HG03565 (cell line): ENCODE measurements at regions not wholly inside any gene's neighbourhood (a gene's known extent, or its start where the extent isn't known, plus 50 kb on each side); places are given as distances from the start of the nearest gene placed in this dataset.
"Not testable (repeated sequence)": the region's sequence is repeated elsewhere in the genome, so short reads cannot be mapped to it uniquely, and the experiment has no call there.

Source experiments
- ATAC-seq: cut with Tn5 transposase; IDR thresholded peaks from one replicate; pipeline ENCODE4 v1.9.1; 2021; ENCODE audit warnings: mild to moderate bottlenecking, moderate library complexity; ENCODE audit not compliant: unreplicated experiment

DNA sequence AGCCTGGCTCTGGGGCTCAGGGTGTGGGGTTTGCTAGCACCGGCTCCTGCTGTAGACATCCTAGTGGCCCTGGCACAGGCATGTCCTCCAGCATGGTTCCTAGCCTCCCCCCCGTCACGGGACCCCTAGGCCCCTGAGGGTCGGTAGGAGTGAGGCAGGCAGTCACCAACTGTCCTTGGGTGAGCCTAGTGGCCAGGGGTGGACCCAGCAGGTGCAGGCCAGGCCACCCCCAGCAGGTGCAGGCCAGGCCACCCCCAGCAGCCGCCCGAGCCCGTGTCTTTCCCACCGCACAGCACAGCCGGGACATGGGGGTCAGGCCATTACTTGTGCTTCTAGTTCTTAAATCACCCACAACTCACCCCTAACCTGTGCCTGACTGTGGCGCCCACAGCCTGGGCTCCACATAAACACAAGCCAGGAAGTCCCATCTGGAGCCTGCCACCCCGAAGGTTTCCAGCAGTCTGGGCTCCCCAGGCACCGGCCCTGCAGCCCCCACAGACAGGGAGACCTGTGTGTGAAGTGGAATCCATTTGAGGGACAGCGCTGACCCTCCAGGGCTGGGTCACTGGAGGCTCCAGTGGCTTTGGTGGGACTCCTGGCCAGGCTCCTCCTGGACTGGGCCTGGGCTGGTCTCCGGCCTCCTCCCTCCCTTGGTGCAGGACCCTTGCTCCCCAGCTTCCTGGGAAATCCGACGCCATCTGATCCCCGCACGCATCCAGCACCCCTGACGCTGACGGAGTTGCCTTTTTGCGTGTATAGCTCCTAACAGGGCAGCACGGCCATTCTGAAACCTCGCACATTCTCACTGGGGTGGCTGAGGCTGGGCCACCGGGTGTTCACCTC is 114.1 kb upstream of the LPCAT1 start:
- no peak for ATAC-seq

DNA sequence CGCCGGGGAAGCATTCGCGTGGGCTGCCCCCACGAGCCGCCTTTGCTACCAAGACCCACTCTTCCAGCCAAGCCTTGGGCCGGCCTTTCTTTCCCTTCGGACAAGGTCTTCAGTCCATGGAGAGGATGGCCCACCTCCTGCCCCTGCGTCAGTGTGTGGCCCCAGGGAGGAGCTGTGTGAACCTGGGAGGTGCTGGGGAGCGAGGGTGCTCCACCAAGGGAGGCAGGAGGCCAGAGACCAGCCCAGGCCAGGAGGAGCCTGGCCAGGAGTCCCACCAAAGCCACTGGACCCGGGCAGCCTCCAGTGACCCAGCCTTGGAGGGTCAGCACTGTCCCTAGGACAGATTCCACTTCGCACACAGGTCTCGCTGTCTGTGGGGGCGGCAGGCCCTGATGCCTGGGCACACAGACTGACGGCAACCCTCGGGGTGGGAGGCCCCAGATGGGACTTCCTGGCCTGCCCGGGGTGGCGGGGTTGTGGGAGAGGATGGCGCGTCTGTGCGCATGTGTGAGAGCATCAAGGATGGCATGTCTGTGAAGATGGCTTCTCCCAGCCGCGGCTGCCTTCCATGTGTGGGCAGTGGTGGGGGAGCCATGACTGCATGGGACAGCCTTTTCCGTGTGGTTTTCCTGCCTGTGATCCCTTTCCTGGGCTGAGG is 113.3 kb upstream of the LPCAT1 start:
- ATAC-seq, result no peak

- not testable (repeated sequence) for ATAC-seq
These were observed 112.5 kb upstream of the LPCAT1 start for GRCh38 chr5:1636208-1636770.

- ATAC-seq, result not testable (repeated sequence)
These were observed 111.7 kb upstream of the LPCAT1 start for GRCh38 chr5:1635477-1635876.

- no peak for ATAC-seq
These were observed 110.5 kb upstream of the LPCAT1 start for GRCh38 chr5:1634337-1634661.

GRCh38 chr5:1633605-1634336 is 110.0 kb upstream of the LPCAT1 start:
- peak; percentile 87 for ATAC-seq

DNA sequence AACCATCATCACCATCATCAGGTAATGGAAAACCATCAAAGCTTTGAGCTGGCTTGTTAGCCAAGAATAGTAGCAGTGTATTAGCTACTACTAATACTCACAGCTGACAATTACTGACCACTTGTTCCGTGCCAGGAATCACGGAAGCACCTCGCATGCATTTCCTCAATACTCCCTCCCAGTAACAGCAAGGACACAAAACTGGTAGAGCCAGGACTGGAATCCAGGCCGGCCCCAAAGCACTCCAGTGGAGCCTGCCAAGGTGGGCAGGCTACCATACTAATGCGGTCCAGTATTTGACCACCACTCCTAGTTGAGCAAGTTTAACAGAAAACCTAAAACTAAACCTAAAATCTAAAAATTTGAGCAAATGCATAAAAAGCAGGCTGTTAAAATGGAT is 107.2 kb upstream of the LPCAT1 start:
- ATAC-seq, result not testable (repeated sequence)

DNA sequence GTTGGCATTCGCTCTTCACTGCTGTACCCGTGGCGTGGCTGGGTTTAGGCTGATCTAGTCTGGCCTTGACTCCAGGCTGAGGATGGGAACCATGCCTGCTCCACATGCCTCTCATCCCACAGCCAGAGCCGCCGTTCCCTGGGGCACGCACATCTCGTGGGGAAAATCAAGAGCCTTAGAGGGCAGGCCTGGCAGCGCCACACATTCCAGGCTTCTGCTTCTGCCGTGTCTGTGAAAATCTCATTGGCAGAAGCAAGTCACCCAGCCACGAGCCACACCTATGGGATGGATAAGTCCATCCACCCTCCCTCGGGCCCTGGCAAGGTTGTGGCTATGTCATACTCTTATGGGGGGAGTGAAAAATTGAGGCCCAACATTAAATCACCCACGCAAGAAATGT is 102.6 kb upstream of the LPCAT1 start:
- ATAC-seq, result not testable (repeated sequence)

DNA sequence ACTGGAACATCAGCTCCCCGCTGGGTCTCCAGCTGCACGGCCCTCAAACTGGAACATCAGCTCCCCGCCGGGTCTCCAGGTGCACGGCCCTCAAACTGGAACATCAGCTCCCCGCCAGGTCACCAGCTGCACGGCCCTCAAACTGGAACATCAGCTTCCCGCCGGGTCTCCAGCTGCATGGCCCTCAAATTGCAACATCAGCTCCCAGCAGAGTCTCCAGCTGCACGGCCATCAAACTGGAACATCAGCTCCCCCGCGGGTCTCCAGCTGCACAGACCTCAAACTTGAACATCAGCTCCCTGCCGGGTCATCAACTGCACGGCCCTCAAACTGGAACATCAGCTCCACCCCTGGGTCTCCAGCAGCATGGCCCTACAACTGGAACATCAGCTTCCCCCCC is 95.8 kb upstream of the LPCAT1 start:
- not testable (repeated sequence) for ATAC-seq

DNA sequence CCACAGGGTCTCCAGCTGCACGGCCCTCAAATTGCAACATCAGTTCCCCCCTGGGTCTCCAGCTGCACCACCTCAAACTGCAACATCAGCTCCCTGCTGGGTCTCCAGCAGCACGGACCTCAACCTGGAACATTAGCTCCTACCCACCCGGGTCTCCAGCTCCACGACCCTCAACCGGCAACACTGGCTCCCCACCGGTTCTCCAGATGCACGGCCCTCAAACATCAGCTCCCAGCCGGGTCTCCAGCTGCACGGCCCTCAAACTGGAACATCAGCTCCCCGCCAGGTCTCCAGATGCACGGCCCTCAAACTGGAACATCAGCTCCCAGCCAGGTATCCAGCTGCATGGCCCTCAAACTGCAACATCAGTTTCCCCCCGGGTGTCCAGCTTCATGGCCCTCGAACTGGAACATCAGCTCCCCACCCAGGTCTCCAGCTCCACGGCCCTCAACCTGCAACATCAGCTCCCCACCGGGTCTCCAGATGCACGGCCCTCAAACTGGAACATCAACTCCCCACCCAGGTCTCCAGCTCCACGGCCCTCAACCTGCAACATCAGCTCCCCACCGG is 94.6 kb upstream of the LPCAT1 start:
- not testable (repeated sequence) for ATAC-seq

DNA sequence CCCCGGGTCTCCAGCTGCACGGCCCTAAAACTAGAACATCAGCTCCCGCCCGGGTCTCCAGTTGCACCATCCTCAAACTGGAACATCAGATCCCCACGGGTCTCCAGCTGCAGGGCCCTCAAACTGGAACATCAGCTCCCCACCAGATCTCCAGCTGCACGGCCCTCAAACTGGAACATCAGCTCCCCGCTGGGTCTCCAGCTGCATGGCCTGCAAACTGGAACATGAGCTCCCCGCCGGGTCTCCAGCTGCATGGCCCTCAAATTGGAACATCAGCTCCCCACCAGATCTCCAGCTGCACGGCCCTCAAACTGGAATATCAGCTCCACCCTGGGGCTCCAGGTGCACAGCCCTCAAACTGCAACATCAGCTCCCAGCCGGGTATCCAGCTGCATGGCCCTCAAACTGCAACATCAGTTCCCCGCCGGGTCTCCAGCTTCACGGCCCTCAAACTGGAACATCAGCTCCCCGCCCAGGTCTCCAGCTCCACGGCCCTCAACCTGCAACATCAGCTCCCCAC is 93.5 kb upstream of the LPCAT1 start:
- not testable (repeated sequence) for ATAC-seq

DNA sequence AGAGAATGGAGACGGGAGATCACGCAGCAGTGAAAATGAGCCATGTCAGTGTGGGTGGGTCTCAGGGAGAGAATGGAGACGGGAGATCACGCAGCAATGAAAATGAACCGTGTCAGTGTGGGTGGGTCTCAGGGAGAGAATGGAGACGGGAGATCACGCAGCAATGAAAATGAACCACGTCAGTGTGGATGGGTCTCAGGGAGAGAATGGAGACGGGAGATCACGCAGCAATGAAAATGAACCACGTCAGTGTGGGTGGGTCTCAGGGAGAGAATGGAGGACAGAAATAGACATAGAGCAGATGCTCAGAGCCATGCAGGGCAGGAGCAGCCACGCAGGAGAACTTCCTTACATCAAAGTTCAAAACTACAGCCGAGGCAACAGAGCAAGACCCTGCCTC is 89.8 kb upstream of the LPCAT1 start:
- not testable (repeated sequence) for ATAC-seq

- ATAC-seq, result not testable (repeated sequence)
These were observed 86.8 kb upstream of the LPCAT1 start for GRCh38 chr5:1610526-1610925.

- not testable (repeated sequence) for ATAC-seq
These were observed 85.4 kb upstream of the LPCAT1 start for GRCh38 chr5:1609111-1609510.

- not testable (repeated sequence) for ATAC-seq
These were observed 84.6 kb upstream of the LPCAT1 start for GRCh38 chr5:1608336-1608735.

DNA sequence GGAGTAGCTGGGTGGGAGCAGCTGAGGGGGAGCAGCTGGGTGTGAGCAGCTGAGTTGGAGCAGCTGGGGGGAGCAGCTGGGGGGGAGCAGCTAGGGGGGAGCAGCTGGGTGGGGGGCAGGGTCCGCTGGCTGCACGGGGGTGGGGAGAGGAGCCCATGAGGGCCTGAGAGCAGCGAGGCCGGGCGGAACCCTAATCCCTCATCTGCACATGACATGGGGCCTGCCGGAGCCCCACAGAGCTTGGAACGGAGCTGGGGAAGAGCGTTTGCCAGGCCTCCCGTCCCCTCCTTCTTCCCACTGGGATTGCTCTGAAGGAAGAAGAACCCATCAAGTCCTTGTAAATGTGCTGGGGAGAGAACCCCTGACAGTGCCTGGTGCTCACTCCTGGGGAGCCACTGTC is 83.2 kb upstream of the LPCAT1 start:
- ATAC-seq, result not testable (repeated sequence)

DNA sequence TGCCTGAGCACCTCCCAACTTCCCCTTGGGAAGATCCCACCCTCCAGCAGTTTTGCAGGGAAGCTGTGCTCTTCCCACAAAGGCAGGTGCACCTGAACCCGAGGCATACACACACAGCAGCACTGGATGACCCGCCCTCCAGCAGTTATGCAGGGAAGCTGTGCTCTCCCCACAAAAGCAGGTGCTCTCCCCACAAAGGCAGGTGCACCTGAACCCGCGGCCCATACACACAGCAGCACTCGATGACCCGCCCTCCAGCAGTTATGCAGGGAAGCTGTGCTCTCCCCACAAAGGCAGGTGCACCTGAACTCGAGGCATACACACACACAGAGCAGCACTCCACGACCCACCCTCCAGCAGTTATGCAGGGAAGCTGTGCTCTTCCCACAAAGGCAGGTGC is 80.2 kb upstream of the LPCAT1 start:
- not testable (repeated sequence) for ATAC-seq

- ATAC-seq, result not testable (repeated sequence)
These were observed 77.8 kb upstream of the LPCAT1 start for GRCh38 chr5:1601565-1601964.

GRCh38 chr5:1598950-1599737 is 75.4 kb upstream of the LPCAT1 start:
- ATAC-seq, result not testable (repeated sequence)

DNA sequence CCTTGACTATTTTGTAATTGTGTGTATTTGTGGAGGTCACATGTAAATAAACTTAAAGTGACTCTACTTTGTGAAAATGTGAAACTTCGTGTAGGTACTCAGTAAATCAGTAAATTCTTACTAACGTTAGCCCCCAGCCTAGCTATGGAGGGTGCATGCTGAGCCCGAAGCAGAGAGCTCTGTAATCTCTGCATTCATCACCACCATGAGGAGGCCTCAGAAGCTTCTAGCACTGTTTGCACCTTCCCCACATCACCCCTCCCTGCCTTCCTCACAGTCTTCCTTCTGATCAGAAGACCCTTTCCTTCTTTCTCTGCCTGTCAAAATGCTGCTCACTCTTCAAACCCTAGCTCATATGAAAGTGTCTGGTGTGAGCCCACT is 73.3 kb upstream of the LPCAT1 start:
- not testable (repeated sequence) for ATAC-seq
